IMR-90 (cell line): ENCODE measurements at regions not wholly inside any gene's neighbourhood (a gene's known extent, or its start where the extent isn't known, plus 50 kb on each side); places are given as distances from the start of the nearest gene placed in this dataset.

Source experiments
- ATAC-seq: fragments of 200-7000 bp; cut with Tn5 transposase; 2 replicates; pipeline ENCODE4 v1.9.1; 2020; ENCODE audit warnings: low read depth, mild to moderate bottlenecking, moderate library complexity
- BruUV-seq: library from RNA; stranded (reverse); fragments of 400-500 nt; replicated peaks from 2 replicates; lab custom pipeline; 2021; lab: Mats Ljungman, UMichigan
- CTCF ChIA-PET: fragments of 300-600 bp; formaldehyde crosslinking; extraction: SDS; loops from one replicate; lab custom pipeline; 2021; ENCODE audit warnings: antibody characterized with exemption; lab: Yijun Ruan, JAX
- POLR2A ChIA-PET: fragments of 300-600 bp; sonication (Branson Sonifier 250); formaldehyde crosslinking; loops from one replicate; lab custom pipeline; 2022; ENCODE audit warnings: antibody characterized with exemption; ENCODE audit not compliant: unreplicated experiment; lab: Charles Lee
- DNase-seq: peaks from one replicate; pipeline ENCODE4 v3.0.0; 2013
- H2AFZ ChIP-seq: replicated peaks from 2 replicates; pipeline ENCODE3; 2013; ENCODE audit warnings: low read length, mild to moderate bottlenecking; ENCODE audit not compliant: poor library complexity
- H2AK5ac ChIP-seq: 2 replicates; pipeline ENCODE4 v1.6.1; 2013; ENCODE audit warnings: low read depth, low read length, inconsistent platforms
- H2AK9ac ChIP-seq: replicated peaks from 2 replicates; pipeline ENCODE3; 2013; ENCODE audit warnings: mild to moderate bottlenecking, low read depth, low read length, moderate library complexity; ENCODE audit not compliant: poor library complexity
- H2BK120ac ChIP-seq: 2 replicates; pipeline ENCODE4 v1.6.1; 2013; ENCODE audit warnings: low read depth, low read length, inconsistent platforms
- H2BK15ac ChIP-seq: 3 replicates; pipeline ENCODE4 v1.6.1; 2013; ENCODE audit warnings: low read depth, low read length, inconsistent platforms
- H2BK20ac ChIP-seq: 2 replicates; pipeline ENCODE4 v1.6.1; 2013; ENCODE audit warnings: low read depth, mild to moderate bottlenecking, inconsistent platforms, low read length, moderate library complexity
- H2BK5ac ChIP-seq: 2 replicates; pipeline ENCODE4 v1.6.1; 2013; ENCODE audit warnings: mild to moderate bottlenecking, low read depth, low read length, inconsistent platforms; ENCODE audit not compliant: poor library complexity, severe bottlenecking
- H3K14ac ChIP-seq: replicated peaks from 2 replicates; pipeline ENCODE4 v1.6.1; 2013; ENCODE audit warnings: low read depth, low read length, inconsistent platforms
- H3K18ac ChIP-seq: 2 replicates; pipeline ENCODE4 v1.6.1; 2013; ENCODE audit warnings: low read depth, low read length, control low read depth
- H3K23ac ChIP-seq: 2 replicates; pipeline ENCODE4 v1.6.1; 2013; ENCODE audit warnings: low read depth, low read length, inconsistent platforms
- H3K27ac ChIP-seq: 2 replicates; pipeline ENCODE4 v1.5.1; 2013; ENCODE audit warnings: mild to moderate bottlenecking, control low read depth, low read length; ENCODE audit not compliant: insufficient read depth
- H3K27me3 ChIP-seq: 2 replicates; pipeline ENCODE4 v1.6.1; 2013; ENCODE audit warnings: low read length; ENCODE audit not compliant: control insufficient read depth, insufficient read depth
- H3K36me3 ChIP-seq: 2 replicates; pipeline ENCODE4 v1.6.1; 2013; ENCODE audit warnings: low read length, mixed read lengths; ENCODE audit not compliant: control insufficient read depth, insufficient read depth
- H3K4ac ChIP-seq: 2 replicates; pipeline ENCODE4 v1.6.1; 2013; ENCODE audit warnings: low read depth, low read length, inconsistent platforms
- H3K4me1 ChIP-seq: 2 replicates; pipeline ENCODE4 v1.6.1; 2013; ENCODE audit warnings: low read length, mixed read lengths; ENCODE audit not compliant: control insufficient read depth, insufficient read depth
- H3K4me2 ChIP-seq: 2 replicates; pipeline ENCODE4 v1.6.1; 2013; ENCODE audit warnings: low read depth, mild to moderate bottlenecking, control low read depth, low read length, moderate library complexity
- H3K4me3 ChIP-seq: 2 replicates; pipeline ENCODE4 v1.5.1; 2013; ENCODE audit warnings: low read depth, mild to moderate bottlenecking, control low read depth, low read length, moderate library complexity; ENCODE audit not compliant: insufficient read depth
- H3K56ac ChIP-seq: 2 replicates; pipeline ENCODE4 v1.6.1; 2013; ENCODE audit warnings: low read length, inconsistent platforms; ENCODE audit not compliant: insufficient read depth; ENCODE audit errors: extremely low read depth
- H3K79me1 ChIP-seq, 2 experiments: 2 replicates each; pipeline ENCODE4 v1.6.1; 2013; ENCODE audit warnings: low read length in 2 of 2, inconsistent platforms in 1 of 2, low read depth in 1 of 2
- H3K9ac ChIP-seq: 2 replicates; pipeline ENCODE4 v1.6.1; 2013; ENCODE audit warnings: low read depth, low read length, control low read depth
- H3K9me1 ChIP-seq: 2 replicates; pipeline ENCODE4 v1.6.1; 2013; ENCODE audit warnings: low read length, inconsistent platforms; ENCODE audit not compliant: insufficient read depth
- H3K9me3 ChIP-seq: 2 replicates; pipeline ENCODE4 v1.6.1; 2013; ENCODE audit warnings: low read length; ENCODE audit not compliant: control insufficient read depth, insufficient read depth
- H4K20me1 ChIP-seq: 2 replicates; pipeline ENCODE4 v1.6.1; 2013; ENCODE audit warnings: low read length, inconsistent platforms; ENCODE audit not compliant: insufficient read depth
- H4K5ac ChIP-seq: 2 replicates; pipeline ENCODE4 v1.6.1; 2013; ENCODE audit warnings: mild to moderate bottlenecking, low read depth, low read length, control low read depth
- H4K8ac ChIP-seq, 2 experiments: 2 replicates each; pipeline ENCODE4 v1.6.1; 2013; ENCODE audit warnings: low read depth in 2 of 2, low read length in 2 of 2, control low read depth in 1 of 2, inconsistent platforms in 1 of 2
- H4K91ac ChIP-seq: 2 replicates; pipeline ENCODE4 v1.6.1; 2013; ENCODE audit warnings: low read depth, low read length, inconsistent platforms; ENCODE audit not compliant: insufficient read depth
- BHLHE40 ChIP-seq: fragments of 150-350 bp; IDR thresholded peaks from 2 replicates; pipeline ENCODE4 v1.6.1; 2016; ENCODE audit warnings: mild to moderate bottlenecking, low read depth, low read length
- CEBPB ChIP-seq: IDR thresholded peaks from 2 replicates; pipeline ENCODE4 v1.6.1; 2012; ENCODE audit warnings: low read depth, low read length, improper control_type of control experiment
- CHD1 ChIP-seq: IDR thresholded peaks from 2 replicates; pipeline ENCODE4 v1.6.1; 2012; ENCODE audit warnings: low read depth, low read length, improper control_type of control experiment
- CTCF ChIP-seq: conservative IDR thresholded peaks from 2 replicates; pipeline ENCODE4 v1.5.1; 2012; ENCODE audit warnings: mild to moderate bottlenecking, low read depth, low read length, improper control_type of control experiment
- ELK1 ChIP-seq: fragments of 150-350 bp; IDR thresholded peaks from 2 replicates; pipeline ENCODE4 v1.6.1; 2016; ENCODE audit warnings: low read depth, mild to moderate bottlenecking, low read length, moderate library complexity, borderline replicate concordance
- FOS ChIP-seq: fragments of 150-350 bp; IDR thresholded peaks from 2 replicates; pipeline ENCODE4 v1.6.1; 2016; ENCODE audit warnings: low read depth, low read length
- MAFK ChIP-seq: IDR thresholded peaks from 2 replicates; pipeline ENCODE4 v1.6.1; 2012; ENCODE audit warnings: low read depth, low read length, improper control_type of control experiment
- MAZ ChIP-seq: IDR thresholded peaks from 2 replicates; pipeline ENCODE4 v1.6.1; 2012; ENCODE audit warnings: low read depth, mild to moderate bottlenecking, low read length, improper control_type of control experiment, moderate library complexity, borderline replicate concordance
- MXI1 ChIP-seq: IDR thresholded peaks from 2 replicates; pipeline ENCODE4 v1.6.1; 2012; ENCODE audit warnings: low read depth, mild to moderate bottlenecking, low read length, moderate library complexity, borderline replicate concordance
- NFE2L2 ChIP-seq: fragments of 150-350 bp; IDR thresholded peaks from 2 replicates; pipeline ENCODE4 v1.6.1; 2016; ENCODE audit warnings: low read depth, mild to moderate bottlenecking, low read length
- POLR2A ChIP-seq: IDR thresholded peaks from 2 replicates; pipeline ENCODE4 v1.6.1; 2012; ENCODE audit warnings: mild to moderate bottlenecking, low read depth, low read length
- RFX5 ChIP-seq: IDR thresholded peaks from 2 replicates; pipeline ENCODE4 v1.8.0; 2012; ENCODE audit warnings: low read depth, mild to moderate bottlenecking, low read length, moderate library complexity
- SMC3 ChIP-seq: fragments of 150-350 bp; IDR thresholded peaks from 2 replicates; pipeline ENCODE4 v1.6.1; 2016; ENCODE audit warnings: low read depth, mild to moderate bottlenecking, antibody characterized with exemption, low read length, moderate library complexity
- dilution Hi-C: fragments of 300-500 bp; cut with HindIII; formaldehyde crosslinking; loops from one replicate; pipeline ENCODE4 v1.14.3; 2018; ENCODE audit warnings: low sequenced_read_pairs; ENCODE audit not compliant: unreplicated experiment
- in situ Hi-C: fragments of 300-500 bp; cut with MboI; formaldehyde crosslinking; loops from 3 replicates; pipeline ENCODE4 v1.14.3; 2019; ENCODE audit warnings: low sequenced_read_pairs, inconsistent platforms, mixed read lengths
- intact Hi-C: fragments of 100-400 bp; cut with micrococcal nuclease; formaldehyde crosslinking; loops from 2 replicates; pipeline ENCODE4 v1.10.0; 2022
- TF ChIP-seq, protein P1 (sequence below): fragments of 150-350 bp; IDR thresholded peaks from 2 replicates; pipeline ENCODE4 v1.6.1; 2017; ENCODE audit warnings: mild to moderate bottlenecking, antibody characterized with exemption, low read length, low read depth

DNA sequence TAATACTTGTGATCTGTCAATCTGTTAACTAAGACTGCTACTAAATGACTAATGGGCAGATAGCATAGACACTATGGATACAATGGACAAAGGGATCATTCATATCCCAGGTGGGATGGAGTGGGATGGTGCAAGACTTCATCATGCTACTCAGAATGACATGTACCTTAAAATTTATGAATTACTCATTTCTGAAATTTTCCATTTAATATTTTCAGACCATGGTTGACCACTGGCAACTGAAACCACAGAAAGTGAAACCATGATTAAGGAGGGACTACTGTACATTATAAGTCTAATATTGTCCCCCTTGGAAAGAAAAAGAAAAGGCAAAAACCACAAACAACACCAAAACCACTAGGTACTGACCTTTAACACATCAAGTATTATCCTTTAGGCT is 247.0 kb upstream of the SYT4 start:
- no peak overlapping the region for H3K4me2 ChIP-seq
- no peak overlapping the region for H2BK5ac ChIP-seq
- no peaks in the 10 kb centered on the region for H3K27me3 ChIP-seq
- H4K8ac ChIP-seq, result no peak overlapping the region
- no peak overlapping the region for H2AK5ac ChIP-seq
- no peaks in the 10 kb centered on the region for H3K9me1 ChIP-seq
- intact Hi-C loops, result no loop called here
- H2AK9ac ChIP-seq, result no peak overlapping the region
- H3K4me3 ChIP-seq, result no peak overlapping the region
- H3K18ac ChIP-seq, result no peak overlapping the region
- no peak for DNase-seq
- no peak overlapping the region for H2BK15ac ChIP-seq
- dilution Hi-C loops, result no loop called here
- H3K4me1 ChIP-seq, result no peaks in the 10 kb centered on the region
- H4K5ac ChIP-seq, result no peak overlapping the region
- H3K9me3 ChIP-seq, result no peaks in the 10 kb centered on the region
- no peak overlapping the region for H4K91ac ChIP-seq
- no peak overlapping the region for H3K9ac ChIP-seq
- TF ChIP-seq BHLHE40 (no peak), SMC3 (no peak), RFX5 (no peak), MXI1 (no peak), CHD1 (no peak), ELK1 (no peak), MAZ (no peak), CTCF (no peak), FOS (no peak), POLR2A (no peak), CEBPB (no peak), MAFK (no peak), NFE2L2 (no peak)
- TF ChIP-seq, protein P1, sequence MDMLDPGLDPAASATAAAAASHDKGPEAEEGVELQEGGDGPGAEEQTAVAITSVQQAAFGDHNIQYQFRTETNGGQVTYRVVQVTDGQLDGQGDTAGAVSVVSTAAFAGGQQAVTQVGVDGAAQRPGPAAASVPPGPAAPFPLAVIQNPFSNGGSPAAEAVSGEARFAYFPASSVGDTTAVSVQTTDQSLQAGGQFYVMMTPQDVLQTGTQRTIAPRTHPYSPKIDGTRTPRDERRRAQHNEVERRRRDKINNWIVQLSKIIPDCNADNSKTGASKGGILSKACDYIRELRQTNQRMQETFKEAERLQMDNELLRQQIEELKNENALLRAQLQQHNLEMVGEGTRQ, result no peak
- H3K27ac ChIP-seq, result no peak overlapping the region
- no peak overlapping the region for H3K4ac ChIP-seq
- no peaks in the 10 kb centered on the region for H3K36me3 ChIP-seq
- no peak for ATAC-seq
- no peak overlapping the region for H3K23ac ChIP-seq
- no peak overlapping the region for H2AFZ ChIP-seq
- no peak overlapping the region for H3K14ac ChIP-seq
- ChIA-PET CTCF (no interaction called here), POLR2A (no interaction called here)
- no peaks in the 10 kb centered on the region for H4K20me1 ChIP-seq
- no peaks in the 10 kb centered on the region for H3K79me1 ChIP-seq
- no peak overlapping the region for H2BK20ac ChIP-seq
- BruUV-seq, result no TSS peak
- no peak overlapping the region for H3K56ac ChIP-seq
- H2BK120ac ChIP-seq, result no peak overlapping the region
- in situ Hi-C loops, result no loop called here
